Stimulated activated naive CD8-positive, alpha-beta T cell treated with anti-CD3 and anti-CD28 coated beads, Interleukin-15, Interleukin-2, amounts not matched to agents 100 U/mL and 50 U/mL, for 24 hours (primary cell): ENCODE measurements at regions not wholly inside any gene's neighbourhood (a gene's known extent, or its start where the extent isn't known, plus 50 kb on each side); places are given as distances from the start of the nearest gene placed in this dataset.
A peak's percentile ranks its signal among the peaks of the same experiment; 100 is the strongest.

Source experiments
- ATAC-seq: fragments of 150-1000 bp; cut with Tn5 transposase; one replicate; pipeline ENCODE4 v1.10.0; 2021
- DNase-seq: peaks from one replicate; pipeline ENCODE4 v3.0.0; 2021

DNA sequence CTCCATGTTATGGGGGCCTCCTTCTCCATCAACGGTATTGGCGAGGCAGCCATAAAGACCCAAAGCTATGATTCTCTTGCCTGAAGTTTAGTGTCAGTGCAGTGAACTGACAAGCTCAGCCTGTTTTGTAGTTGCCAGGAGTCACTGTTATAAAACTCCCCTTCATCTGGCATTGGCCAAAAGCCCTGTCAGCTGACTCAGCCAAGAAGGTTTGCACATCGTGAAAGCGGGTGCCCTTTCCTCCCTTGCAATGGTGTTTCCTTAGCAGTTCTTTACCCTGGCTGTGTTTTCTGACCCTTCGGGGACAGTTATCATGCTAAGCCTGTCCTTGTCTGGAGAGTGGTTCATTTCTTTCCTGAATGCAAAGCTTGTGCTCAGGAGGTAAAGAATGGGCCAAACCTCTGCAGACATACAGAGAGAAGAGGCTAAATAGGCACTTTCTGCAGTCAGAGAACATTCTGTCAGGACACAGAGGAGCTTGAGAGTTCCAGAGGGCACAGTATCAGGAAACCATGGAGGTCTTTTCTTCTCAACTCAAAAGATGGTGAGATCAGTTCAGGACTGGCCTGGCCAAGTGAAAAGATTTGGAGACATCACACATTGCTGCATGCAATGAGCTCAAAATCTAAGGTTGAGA, 414.2 kb downstream of the ZNF521 start:
- ATAC-seq (no peak), DNase-seq (no peak)

DNA sequence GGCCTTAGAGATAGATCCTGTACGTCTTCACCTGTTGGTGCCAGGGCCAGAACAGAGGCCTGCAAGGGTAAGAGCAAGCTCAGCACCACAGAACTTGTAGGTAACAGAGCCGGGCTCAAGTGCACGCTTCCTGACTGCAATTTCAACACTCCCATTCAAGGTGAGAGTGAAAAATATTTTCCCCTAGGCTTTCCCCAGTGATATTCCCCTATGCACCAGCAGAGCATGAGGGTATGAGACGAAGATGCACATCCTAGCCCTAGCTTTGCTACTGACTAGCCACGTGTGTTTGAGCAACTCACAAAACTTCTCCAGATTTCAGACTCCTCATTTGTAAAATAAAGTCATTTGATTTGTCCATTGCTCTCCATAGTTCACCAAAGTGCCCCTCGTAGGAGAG, 411.6 kb downstream of the ZNF521 start:
- ATAC-seq = no peak
- DNase-seq = no peak

- DNase-seq = no peak
- no peak for ATAC-seq
These were observed 410.6 kb downstream of the ZNF521 start for GRCh38 chr18:24941174-24941951.

GRCh38 chr18:24942144-24942543, 409.8 kb downstream of the ZNF521 start:
- DNase-seq (no peak), ATAC-seq (no peak)

GRCh38 chr18:24947521-24948305, 404.3 kb downstream of the ZNF521 start:
- DNase-seq (no peak), ATAC-seq (no peak)

GRCh38 chr18:24949908-24950307, 402.1 kb downstream of the ZNF521 start:
- ATAC-seq (no peak), DNase-seq (no peak)

DNA sequence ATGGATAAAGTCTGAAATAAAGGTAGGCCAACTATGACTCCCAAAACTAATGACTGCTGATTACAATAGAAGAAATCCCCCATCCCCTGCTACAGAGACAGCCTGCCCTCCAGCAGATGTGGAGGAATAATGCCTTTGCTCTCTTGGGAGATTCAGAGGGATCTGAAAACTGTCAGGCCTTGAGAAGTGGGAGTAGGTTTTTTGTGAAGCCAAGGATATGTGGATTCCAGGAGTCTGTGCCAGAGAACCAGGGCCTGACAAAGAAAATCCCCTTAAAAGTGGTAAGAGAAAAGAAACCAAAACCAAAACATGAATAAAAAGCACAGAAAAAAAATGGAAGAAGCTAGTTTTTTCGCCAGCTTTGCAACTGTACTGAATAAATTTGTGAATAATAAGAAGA, 397.6 kb downstream of the ZNF521 start:
- ATAC-seq (no peak), DNase-seq (no peak)

- DNase-seq (no peak), ATAC-seq (no peak)
These were observed 394.0 kb downstream of the ZNF521 start for GRCh38 chr18:24958001-24958400.

DNA sequence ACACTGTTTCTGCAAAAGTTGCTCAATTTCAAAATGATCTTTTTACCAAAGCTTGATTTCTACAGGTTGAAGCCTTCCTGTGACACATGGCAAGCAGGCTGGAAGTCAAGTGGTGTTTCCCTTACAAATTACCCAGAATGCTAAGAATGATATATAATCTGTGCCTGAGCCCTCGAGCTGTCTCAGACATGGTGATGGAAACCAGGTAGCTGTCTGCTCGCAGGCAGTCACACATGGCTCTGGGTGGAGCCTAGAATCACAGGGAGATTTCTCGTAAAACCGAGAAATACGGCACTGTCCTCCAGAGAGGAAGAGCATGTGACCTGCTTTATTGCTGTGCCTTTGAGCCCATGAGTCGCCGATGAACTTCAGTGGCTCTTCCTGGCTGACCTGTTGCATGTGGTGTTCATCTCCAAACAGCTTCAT, 392.9 kb downstream of the ZNF521 start:
- ATAC-seq = no peak
- DNase-seq = no peak

- no peak for ATAC-seq
- DNase-seq = peak; percentile 10
These were observed 387.8 kb downstream of the ZNF521 start for GRCh38 chr18:24964216-24964615.

- DNase-seq = no peak
- ATAC-seq = no peak
These were observed 383.7 kb downstream of the ZNF521 start for GRCh38 chr18:24968238-24968775.

DNA sequence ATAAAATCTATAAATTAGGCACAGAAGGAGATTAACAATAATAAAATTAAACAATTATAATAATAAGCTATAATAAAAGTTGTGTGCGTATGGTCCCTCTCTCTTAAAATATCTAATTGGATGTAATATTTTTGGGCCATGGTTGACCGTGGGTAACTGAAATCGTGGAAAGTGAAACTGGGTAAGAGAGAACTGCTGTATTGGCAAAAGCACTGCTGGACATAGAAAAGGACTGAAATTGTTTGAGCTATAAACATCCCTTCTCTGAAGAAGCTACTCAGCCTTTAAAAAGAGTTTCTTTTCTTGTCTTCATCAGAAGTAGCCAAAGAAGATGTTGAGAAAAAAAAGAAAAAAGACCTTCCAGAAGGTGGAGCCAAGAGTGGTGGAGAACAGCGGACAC, 379.4 kb downstream of the ZNF521 start:
- ATAC-seq = no peak
- DNase-seq = no peak

- ATAC-seq (no peak), DNase-seq (no peak)
These were observed 377.5 kb downstream of the ZNF521 start for GRCh38 chr18:24974431-24974830.

DNA sequence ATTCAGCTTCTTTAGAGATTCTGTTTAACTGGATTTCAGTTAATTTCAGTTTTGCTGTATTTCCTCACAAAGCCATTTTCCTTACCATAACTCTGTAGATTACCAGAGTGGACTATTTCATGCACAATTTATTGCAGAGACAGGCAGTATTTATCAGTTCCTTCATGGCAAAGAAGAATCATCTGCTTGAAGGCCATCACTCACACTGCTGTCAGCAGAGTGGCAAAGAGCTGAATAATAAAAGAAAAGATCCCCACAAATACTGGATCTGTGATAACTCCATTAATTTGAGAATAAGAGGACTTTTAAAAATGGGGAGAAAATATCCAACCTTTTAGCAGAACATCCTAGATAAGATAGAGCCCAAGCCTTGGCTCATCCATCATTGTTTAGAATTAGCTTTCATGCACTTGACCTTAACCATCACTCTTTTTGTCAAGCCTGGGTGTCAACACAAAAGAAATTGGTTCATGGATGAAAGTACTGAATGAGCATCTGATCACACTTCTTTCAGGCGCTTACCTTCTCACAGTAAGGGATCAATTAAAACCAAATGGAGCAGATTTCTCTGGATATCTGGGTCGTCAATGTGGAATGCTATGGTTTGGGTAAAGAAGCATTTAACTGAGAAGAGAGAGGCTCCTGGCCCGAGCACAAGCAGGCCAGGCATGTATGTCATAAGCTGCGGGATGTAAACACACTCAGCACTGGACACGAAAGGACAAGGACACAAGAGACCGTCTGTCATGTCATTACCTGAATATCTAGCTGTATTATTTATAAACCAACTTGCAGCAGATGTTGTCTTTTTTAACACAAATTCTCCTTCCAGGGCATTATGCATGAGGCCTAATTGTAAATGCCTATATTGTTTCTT, 376.2 kb downstream of the ZNF521 start:
- ATAC-seq (no peak), DNase-seq (no peak)

GRCh38 chr18:24976502-24976901, 375.5 kb downstream of the ZNF521 start:
- DNase-seq = no peak
- ATAC-seq = no peak

DNA sequence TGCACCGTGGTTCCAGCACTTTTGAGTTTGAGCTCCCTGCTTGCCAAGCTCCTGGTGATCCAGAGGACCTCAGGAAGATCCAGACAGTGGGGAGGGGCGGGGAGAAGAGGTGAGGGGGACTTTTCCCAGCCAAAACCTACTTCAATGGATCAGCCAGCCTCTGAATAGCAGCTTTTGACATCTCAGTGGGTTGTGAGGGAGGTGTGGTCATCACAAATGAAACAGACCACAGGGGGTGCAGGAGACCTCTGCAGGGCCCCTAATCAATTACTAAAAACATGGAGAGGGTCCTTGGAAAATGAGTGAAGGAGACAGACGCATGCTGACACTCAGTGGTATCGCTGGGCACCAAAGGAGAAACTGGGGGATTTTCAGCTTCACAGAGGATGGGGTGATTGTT, 372.7 kb downstream of the ZNF521 start:
- ATAC-seq (no peak), DNase-seq (no peak)

DNA sequence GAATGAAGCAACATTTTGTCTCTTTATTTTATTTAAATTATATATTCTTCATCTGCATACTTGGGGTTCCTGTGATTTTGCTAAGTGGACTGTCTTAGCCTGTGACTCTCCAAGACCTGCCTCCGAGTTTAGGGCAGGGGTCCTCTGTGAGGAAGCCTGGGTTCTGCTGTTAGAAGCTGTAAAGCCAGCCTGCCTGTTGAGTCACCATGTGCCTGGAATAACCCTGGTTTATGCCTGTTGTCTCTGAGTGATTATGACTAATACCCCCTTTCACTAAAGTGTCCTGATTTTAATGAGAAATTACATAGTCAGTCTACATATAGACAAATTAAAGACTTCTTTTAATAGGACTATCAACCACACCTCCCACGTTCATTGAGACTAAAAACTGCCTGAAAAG, 369.1 kb downstream of the ZNF521 start:
- ATAC-seq (no peak), DNase-seq (no peak)

DNA sequence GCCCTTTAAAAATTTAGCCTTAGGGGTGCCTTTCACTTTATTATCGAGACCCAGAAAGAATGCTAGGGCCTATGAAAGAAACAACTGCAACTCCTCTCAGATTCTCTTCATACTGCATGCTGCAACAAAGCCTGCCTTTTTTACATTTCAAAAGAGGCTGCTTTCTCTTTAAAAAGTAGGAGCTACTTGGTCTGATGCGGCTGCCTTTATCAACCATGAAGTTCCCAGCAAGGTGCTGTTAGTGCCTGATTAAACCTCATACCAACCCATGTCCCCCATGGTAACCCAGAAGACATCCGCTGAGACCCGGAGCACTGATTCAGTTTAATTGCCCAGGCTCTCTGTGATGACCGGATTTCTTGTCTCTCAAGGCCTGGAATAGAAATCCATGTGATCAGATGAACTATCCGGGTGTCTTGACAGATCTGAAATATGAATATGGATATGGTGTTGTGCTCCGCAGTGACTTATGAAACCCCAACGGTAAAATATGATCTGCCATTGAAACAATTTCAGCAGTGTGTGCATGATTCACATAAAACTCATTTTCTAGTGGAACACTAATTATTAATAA, 368.3 kb downstream of the ZNF521 start:
- ATAC-seq = no peak

GRCh38 chr18:24985586-24985985, 366.4 kb downstream of the ZNF521 start:
- DNase-seq = no peak

More for the DNA sequence above, 368.3 kb downstream of the ZNF521 start:
- DNase-seq = no peak

GRCh38 chr18:24986666-24987302, 365.2 kb downstream of the ZNF521 start:
- no peak for DNase-seq
- ATAC-seq = no peak

More at GRCh38 chr18:24985586-24985985, 366.4 kb downstream of the ZNF521 start:
- no peak for ATAC-seq
